Neuronal stem cell (in vitro differentiated cells): ENCODE measurements at regions not wholly inside any gene's neighbourhood (a gene's known extent, or its start where the extent isn't known, plus 50 kb on each side); places are given as distances from the start of the nearest gene placed in this dataset.
A peak's percentile ranks its signal among the peaks of the same experiment; 100 is the strongest.

ENCODE experiments used
- DNase-seq: peaks from one replicate; pipeline ENCODE4 v3.0.0-alpha.2; 2013; ENCODE audit warnings: low spot score
- H2AFZ ChIP-seq: one replicate; pipeline ENCODE4 v1.6.1; 2013; ENCODE audit warnings: mild to moderate bottlenecking, low read length, inconsistent platforms
- H2AK5ac ChIP-seq: 2 replicates; pipeline ENCODE4 v1.6.1; 2013; ENCODE audit warnings: low read depth, mild to moderate bottlenecking, inconsistent platforms, low read length, moderate library complexity, mixed read lengths
- H2BK120ac ChIP-seq: 2 replicates; pipeline ENCODE4 v1.6.1; 2013; ENCODE audit warnings: low read depth, mild to moderate bottlenecking, inconsistent platforms, low read length, moderate library complexity, mixed read lengths
- H2BK12ac ChIP-seq: one replicate; pipeline ENCODE4 v1.6.1; 2013; ENCODE audit warnings: low read length, inconsistent platforms
- H2BK15ac ChIP-seq: 2 replicates; pipeline ENCODE4 v1.6.1; 2013; ENCODE audit warnings: mild to moderate bottlenecking, low read length, inconsistent platforms, mixed read lengths
- H2BK5ac ChIP-seq: one replicate; pipeline ENCODE4 v1.6.1; 2013; ENCODE audit warnings: inconsistent platforms, mild to moderate bottlenecking, low read length, moderate library complexity
- H3K14ac ChIP-seq: one replicate; pipeline ENCODE4 v1.6.1; 2013; ENCODE audit warnings: low read length, inconsistent platforms
- H3K18ac ChIP-seq: 2 replicates; pipeline ENCODE4 v1.6.1; 2013; ENCODE audit warnings: low read length, inconsistent platforms
- H3K23ac ChIP-seq: 2 replicates; pipeline ENCODE4 v1.6.1; 2013; ENCODE audit warnings: low read depth, mild to moderate bottlenecking, mixed read lengths, low read length, inconsistent platforms; ENCODE audit not compliant: poor library complexity
- H3K27ac ChIP-seq: replicated peaks from 3 replicates; pipeline ENCODE4 v1.5.1; 2013; ENCODE audit warnings: low read length, inconsistent platforms
- H3K27me3 ChIP-seq, 3 experiments: 2 replicates each; pipeline ENCODE4 v1.6.1; 2013; ENCODE audit warnings: low read length in 3 of 3, mild to moderate bottlenecking in 2 of 3, inconsistent platforms in 1 of 3, low read depth in 1 of 3, mixed read lengths in 1 of 3, moderate library complexity in 1 of 3; ENCODE audit not compliant: control insufficient read depth in 3 of 3, insufficient read depth in 3 of 3
- H3K36me3 ChIP-seq, 2 donors: replicated peaks in 1 of 2; 2 replicates each; pipeline ENCODE4 v1.6.1; 2013; ENCODE audit warnings: low read length in 2 of 2; ENCODE audit not compliant: control insufficient read depth in 2 of 2, insufficient read depth in 2 of 2
- H3K4ac ChIP-seq: 2 replicates; pipeline ENCODE4 v1.6.1; 2013; ENCODE audit warnings: inconsistent platforms, mild to moderate bottlenecking, low read length, moderate library complexity
- H3K4me1 ChIP-seq, 2 donors: 1 replicate in 1 of 2; 2 replicates in 1 of 2; pipeline ENCODE4 v1.6.1; 2013; ENCODE audit warnings: low read length in 2 of 2, low read depth in 1 of 2; ENCODE audit not compliant: control insufficient read depth in 2 of 2, insufficient read depth in 1 of 2
- H3K4me2 ChIP-seq: one replicate; pipeline ENCODE4 v1.6.1; 2013; ENCODE audit warnings: mild to moderate bottlenecking, low read length, inconsistent platforms; ENCODE audit not compliant: insufficient read depth, poor library complexity, severe bottlenecking
- H3K4me3 ChIP-seq, 2 donors: 2 replicates each; pipeline ENCODE4 v1.5.1; 2013; ENCODE audit warnings: low read length in 2 of 2, mild to moderate bottlenecking in 2 of 2, inconsistent platforms in 1 of 2, moderate library complexity in 1 of 2
- H3K79me1 ChIP-seq: one replicate; pipeline ENCODE4 v1.6.1; 2013; ENCODE audit warnings: low read depth, mild to moderate bottlenecking, inconsistent platforms, low read length, moderate library complexity
- H3K9ac ChIP-seq: one replicate; pipeline ENCODE4 v1.6.1; 2013; ENCODE audit warnings: mild to moderate bottlenecking, low read depth, low read length, inconsistent platforms; ENCODE audit not compliant: poor library complexity
- H3K9me3 ChIP-seq, 2 donors: replicated peaks in 1 of 2; 2 replicates each; pipeline versions ENCODE3 to v1.6.1; 2013; ENCODE audit warnings: low read length in 2 of 2, mild to moderate bottlenecking in 2 of 2, inconsistent platforms in 1 of 2, low read depth in 1 of 2, mixed read lengths in 1 of 2, moderate library complexity in 1 of 2; ENCODE audit not compliant: control insufficient read depth in 2 of 2, insufficient read depth in 1 of 2
- H4K8ac ChIP-seq: one replicate; pipeline ENCODE4 v1.6.1; 2013; ENCODE audit warnings: low read depth, mild to moderate bottlenecking, inconsistent platforms, low read length, moderate library complexity
- H4K91ac ChIP-seq: one replicate; pipeline ENCODE4 v1.6.1; 2013; ENCODE audit warnings: low read length, low read depth, mild to moderate bottlenecking, inconsistent platforms; ENCODE audit not compliant: poor library complexity
- WGBS, 2 donors: extraction: QIAGEN DNeasy Blood & Tissue Kit; methylation state at CpG; one replicate each; pipeline ENCODE4 v1.1.7; 2013; ENCODE audit warnings: missing lambda C conversion rate in 2 of 2, mixed read lengths in 1 of 2; ENCODE audit not compliant: insufficient read length in 2 of 2, insufficient replicate concordance in 1 of 2; ENCODE audit errors: extremely low coverage in 2 of 2; 5-methylcytosine and 5-hydroxymethylcytosine counted together

DNA sequence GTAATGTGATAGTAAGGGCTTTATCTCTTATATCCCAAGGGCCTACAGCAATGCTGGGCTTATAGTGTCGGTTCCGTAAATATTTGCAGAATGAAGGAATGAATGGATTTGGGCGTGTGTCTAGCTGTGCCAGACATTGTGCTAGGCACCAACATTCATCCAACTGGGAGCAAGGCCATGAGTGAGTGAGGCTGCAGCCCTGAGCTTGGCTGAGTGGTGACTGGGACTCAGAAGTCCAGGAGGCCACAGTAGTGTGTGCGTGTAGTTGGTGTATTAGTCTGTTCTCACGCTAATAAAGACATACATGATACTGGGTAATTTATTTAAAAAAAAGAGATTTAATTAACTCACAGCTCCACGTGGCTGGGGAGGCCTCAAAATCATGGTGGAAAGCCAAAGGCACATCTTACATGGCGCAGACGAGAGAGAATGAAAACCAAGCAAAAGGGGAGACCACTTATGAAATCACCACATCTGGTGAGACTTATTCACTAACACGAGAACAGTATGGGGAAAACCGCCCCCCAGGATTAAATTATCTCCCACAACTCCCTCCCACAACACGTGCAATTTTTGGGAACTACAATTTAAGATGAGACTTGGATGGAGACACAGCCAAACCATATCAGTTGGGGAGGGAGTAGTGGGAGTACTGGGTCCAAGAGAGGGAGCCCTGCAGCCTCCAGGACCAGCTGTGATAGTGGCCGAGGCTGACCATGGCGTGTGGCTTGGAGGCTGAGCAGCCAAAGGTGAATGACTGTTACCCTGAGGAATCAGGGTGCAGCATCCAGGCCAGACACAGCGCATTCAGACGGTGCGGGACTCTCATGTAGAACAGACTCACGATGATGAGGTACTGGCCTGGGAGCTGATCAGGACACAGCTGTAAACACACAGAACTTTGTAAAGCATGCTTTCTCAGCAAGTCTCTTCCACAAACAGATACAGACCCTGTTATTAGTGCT is 104.6 kb downstream of the TEX26 start:
- no CpG with 5 or more reads among the region's 17 CpGs for WGBS, 2 donors
- Histone ChIP-seq H3K14ac (no peak overlapping the region), H2BK120ac (no peak overlapping the region)

DNA sequence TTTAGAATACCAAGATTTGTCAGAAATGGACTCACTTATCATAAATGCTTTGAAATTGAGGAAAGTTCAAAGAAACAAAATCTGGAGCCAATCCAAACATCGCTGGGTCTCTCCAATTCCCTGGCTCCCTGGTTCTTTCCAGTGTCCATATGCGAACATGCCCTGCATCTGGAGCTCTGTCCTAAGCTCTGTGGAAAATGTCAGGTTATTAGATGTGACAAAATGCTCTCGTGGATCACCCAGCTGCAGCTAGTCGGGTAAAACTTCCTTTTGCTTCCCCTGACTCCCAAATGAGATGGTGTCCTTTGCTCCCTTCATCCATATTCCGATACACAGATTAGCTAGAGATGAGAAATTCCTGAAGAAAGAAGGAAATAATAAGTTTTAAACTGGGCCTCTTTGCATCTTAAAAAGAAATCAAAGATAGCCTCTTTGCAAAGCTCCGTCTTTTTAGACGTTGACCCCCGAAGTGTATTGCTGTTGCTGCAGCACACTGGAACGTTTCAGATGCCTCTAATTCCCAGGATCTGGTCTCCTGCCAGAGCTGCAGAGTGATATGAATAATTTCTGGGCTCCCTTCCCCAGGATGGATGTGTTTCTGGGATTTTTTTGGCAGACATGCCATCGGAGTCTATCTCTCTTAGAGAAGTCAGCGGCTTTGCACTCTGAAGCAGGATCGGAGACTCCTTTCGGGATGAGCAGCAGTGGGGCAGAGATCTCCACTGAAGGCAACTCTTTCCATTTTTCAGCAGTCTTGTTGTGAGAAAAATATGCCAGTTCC is 102.9 kb downstream of the TEX26 start:
- Histone ChIP-seq H4K91ac (no peak overlapping the region), H3K36me3 (no peaks in the 10 kb centered on the region), H2BK15ac (no peak overlapping the region), H3K4me1 (no peaks in the 10 kb centered on the region), H3K9me3 (no peaks in the 10 kb centered on the region), H3K14ac (no peak overlapping the region), H2AFZ (no peak overlapping the region), H3K18ac (no peak overlapping the region), H2AK5ac (no peak overlapping the region), H3K27me3 (peaks cover 0 to 13% (median 1%) of the 10 kb centered on the region in 3 experiments), H3K4ac (no peak overlapping the region), H2BK12ac (no peak overlapping the region), H3K4me3 (no peak overlapping the region), H3K9ac (no peak overlapping the region), H3K27ac (no peak overlapping the region), H2BK120ac (no peak overlapping the region), H3K4me2 (no peak overlapping the region), H4K8ac (no peak overlapping the region), H3K79me1 (no peaks in the 10 kb centered on the region), H3K23ac (no peak overlapping the region), H2BK5ac (no peak overlapping the region)
- DNase-seq, result no peak
- WGBS, 2 donors, result no CpG with 5 or more reads among the region's 13 CpGs

More for the DNA sequence above, 104.6 kb downstream of the TEX26 start:
- no peak overlapping the region for H2BK5ac ChIP-seq
- no peak for DNase-seq
- H4K8ac ChIP-seq, result no peak overlapping the region
- no peaks in the 10 kb centered on the region for H3K4me1 ChIP-seq
- peak overlapping the region; percentile 15 for H3K18ac ChIP-seq
- no peaks in the 10 kb centered on the region for H3K36me3 ChIP-seq
- H3K4ac ChIP-seq, result no peak overlapping the region
- H3K27me3 ChIP-seq, result peaks cover 0 to 13% (median 1%) of the 10 kb centered on the region in 3 experiments
- no peak overlapping the region for H3K9ac ChIP-seq
- no peaks in the 10 kb centered on the region for H3K9me3 ChIP-seq
- H3K79me1 ChIP-seq, result no peaks in the 10 kb centered on the region
- H4K91ac ChIP-seq, result no peak overlapping the region
- H2BK15ac ChIP-seq, result no peak overlapping the region
- no peak overlapping the region for H2AK5ac ChIP-seq
- no peak overlapping the region for H3K27ac ChIP-seq
- H2AFZ ChIP-seq, result no peak overlapping the region
- no peak overlapping the region for H2BK12ac ChIP-seq
- H3K23ac ChIP-seq, result no peak overlapping the region
- H3K4me2 ChIP-seq, result no peak overlapping the region
- peak overlapping the region in 1 of 2 donors; percentile 20 for H3K4me3 ChIP-seq

DNA sequence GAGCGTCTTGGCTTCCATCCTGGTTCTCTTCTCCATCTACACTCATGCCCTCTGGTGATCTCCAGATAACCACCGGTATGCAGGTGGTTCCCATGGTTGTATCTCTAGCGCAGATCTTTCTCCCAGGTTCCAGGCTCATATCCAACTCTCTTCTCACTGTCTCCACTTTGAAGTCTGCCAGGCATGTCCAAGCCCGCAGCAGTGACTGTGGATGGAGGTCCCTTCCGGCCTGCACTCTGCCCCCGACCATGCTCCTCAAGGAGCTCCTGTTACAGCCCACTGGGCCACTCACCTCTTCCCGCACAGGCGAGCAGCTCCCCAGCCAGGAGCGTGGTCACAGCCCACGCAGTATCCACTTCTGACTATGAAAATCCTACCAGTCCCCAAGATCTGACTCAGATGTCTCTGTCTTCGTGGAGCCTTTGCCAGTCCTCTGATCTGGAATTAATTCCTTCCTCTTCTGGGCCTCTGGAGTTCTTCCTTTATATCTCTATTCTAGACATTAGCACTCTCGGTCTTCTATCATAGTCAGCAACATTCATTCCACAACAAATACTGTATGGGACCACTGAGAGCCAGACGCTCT is 100.2 kb downstream of the TEX26 start:
- no peak overlapping the region for H3K27ac ChIP-seq
- no CpG with 5 or more reads among the region's 13 CpGs for WGBS, 2 donors

More for the DNA sequence above, 100.2 kb downstream of the TEX26 start:
- H3K18ac ChIP-seq, result no peak overlapping the region
- no peaks in the 10 kb centered on the region for H3K4me1 ChIP-seq
- H3K27me3 ChIP-seq, result peaks cover 0 to 8% (median 1%) of the 10 kb centered on the region in 3 experiments
- no peaks in the 10 kb centered on the region for H3K9me3 ChIP-seq
- H3K4me3 ChIP-seq, result no peak overlapping the region
- no peak overlapping the region for H3K4ac ChIP-seq
- H2BK5ac ChIP-seq, result no peak overlapping the region
- no peak overlapping the region for H2BK12ac ChIP-seq
- H4K8ac ChIP-seq, result no peak overlapping the region
- H3K4me2 ChIP-seq, result no peak overlapping the region
- H3K23ac ChIP-seq, result no peak overlapping the region
- H4K91ac ChIP-seq, result no peak overlapping the region
- no peak overlapping the region for H2BK15ac ChIP-seq
- H2BK120ac ChIP-seq, result no peak overlapping the region
- H2AFZ ChIP-seq, result no peak overlapping the region
- no peak overlapping the region for H3K14ac ChIP-seq
- no peak for DNase-seq
- no peaks in the 10 kb centered on the region for H3K79me1 ChIP-seq
- no peaks in the 10 kb centered on the region for H3K36me3 ChIP-seq
- no peak overlapping the region for H3K9ac ChIP-seq
- H2AK5ac ChIP-seq, result no peak overlapping the region
